ENCODE measurements at regions not wholly inside any gene's neighbourhood (a gene's known extent, or its start where the extent isn't known, plus 50 kb on each side); places are given as distances from the start of the nearest gene placed in this dataset.

GRCh38 chr3:193941486-193941885 lies 194.5 kb upstream of the HES1 start:
- no peak for TF ChIP-seq CTCF (IDR thresholded peaks at IDR 0.05; ENCODE audit: extremely low read depth, insufficient read depth, missing control alignments)
- DNase-seq (ENCODE audit: low spot score), result no peak
- in situ Hi-C loops (cut with MboI; ENCODE audit: low pct_unique_long_range_greater_than_20kb, low sequenced_read_pairs, unreplicated experiment), result no loop called here

GRCh38 chr3:193942516-193943055 lies 193.4 kb upstream of the HES1 start:
- no peak for TF ChIP-seq CTCF (IDR thresholded peaks at IDR 0.05; ENCODE audit: extremely low read depth, insufficient read depth, missing control alignments)

GRCh38 chr3:193943200-193943599 lies 192.7 kb upstream of the HES1 start:
- in situ Hi-C loops (cut with MboI; ENCODE audit: low pct_unique_long_range_greater_than_20kb, low sequenced_read_pairs, unreplicated experiment), result no loop called here
- DNase-seq (ENCODE audit: low spot score), result no peak
- no peak for TF ChIP-seq CTCF (IDR thresholded peaks at IDR 0.05; ENCODE audit: extremely low read depth, insufficient read depth, missing control alignments)

More at GRCh38 chr3:193942516-193943055, 193.4 kb upstream of the HES1 start:
- no peak for DNase-seq (ENCODE audit: low spot score)
- in situ Hi-C loops (cut with MboI; ENCODE audit: low pct_unique_long_range_greater_than_20kb, low sequenced_read_pairs, unreplicated experiment), result no loop called here

- in situ Hi-C loops (cut with MboI; ENCODE audit: low pct_unique_long_range_greater_than_20kb, low sequenced_read_pairs, unreplicated experiment), result no loop called here
- no peak for TF ChIP-seq CTCF (IDR thresholded peaks at IDR 0.05; ENCODE audit: extremely low read depth, insufficient read depth, missing control alignments)
- no peak for DNase-seq (ENCODE audit: low spot score)
Measured at GRCh38 chr3:193943851-193944517, 192.0 kb upstream of the HES1 start.

- no peak for TF ChIP-seq CTCF (IDR thresholded peaks at IDR 0.05; ENCODE audit: extremely low read depth, insufficient read depth, missing control alignments)
- in situ Hi-C loops (cut with MboI; ENCODE audit: low pct_unique_long_range_greater_than_20kb, low sequenced_read_pairs, unreplicated experiment), result no loop called here
- no peak for DNase-seq (ENCODE audit: low spot score)
Measured at GRCh38 chr3:193944518-193944884, 191.4 kb upstream of the HES1 start.

- no peak for TF ChIP-seq CTCF (IDR thresholded peaks at IDR 0.05; ENCODE audit: extremely low read depth, insufficient read depth, missing control alignments)
Measured at GRCh38 chr3:193945143-193945542, 190.8 kb upstream of the HES1 start.

More at GRCh38 chr3:193945143-193945542, 190.8 kb upstream of the HES1 start:
- in situ Hi-C loops (cut with MboI; ENCODE audit: low pct_unique_long_range_greater_than_20kb, low sequenced_read_pairs, unreplicated experiment), result no loop called here
- no peak for DNase-seq (ENCODE audit: low spot score)

Data from GM13977 (cell line).